Endothelial cell of umbilical vein (primary cell): ENCODE measurements at regions not wholly inside any gene's neighbourhood (a gene's known extent, or its start where the extent isn't known, plus 50 kb on each side); places are given as distances from the start of the nearest gene placed in this dataset.

Experiments used
- BruUV-seq: library from RNA; stranded (reverse); fragments of 400-500 nt; replicated peaks from 2 replicates; lab custom pipeline; 2021; lab: Mats Ljungman, UMichigan
- CTCF ChIA-PET: fragments of 300-600, 350-600 bp; sonication (Branson Sonifier 250); formaldehyde crosslinking; loops from one replicate; lab custom pipeline; 2021; ENCODE audit warnings: antibody characterized with exemption, inconsistent platforms; lab: Charles Lee
- POLR2A ChIA-PET: fragments of 300-600, 350-600 bp; sonication (Branson Sonifier 250); formaldehyde crosslinking; loops from one replicate; lab custom pipeline; 2021; ENCODE audit warnings: antibody characterized with exemption, inconsistent platforms; lab: Charles Lee
- DNase-seq: peaks from one replicate; pipeline ENCODE4 v3.0.0-alpha.2; 2011; ENCODE audit warnings: low read depth, low spot score
- FAIRE-seq: peaks from 2 replicates; lab custom pipeline; 2011; peaks lifted over from hg19 to GRCh38; lab: Jason Lieb, UNC
- H2AFZ ChIP-seq: 2 replicates; pipeline ENCODE4 v1.6.0; 2012; ENCODE audit warnings: low read depth, low read length, control low read depth, inconsistent platforms
- H3K27ac ChIP-seq: 2 replicates; pipeline ENCODE4 v1.5.1; 2011; ENCODE audit warnings: low read depth, mild to moderate bottlenecking, control low read depth, low read length, moderate library complexity; ENCODE audit not compliant: insufficient read depth
- H3K27me3 ChIP-seq, 2 experiments: 2 replicates each; pipeline versions ENCODE4 v1.6.0 to v1.6.1; 2011; ENCODE audit warnings: low read length in 2 of 2, mixed read lengths in 1 of 2; ENCODE audit not compliant: control insufficient read depth in 2 of 2, insufficient read depth in 2 of 2
- H3K36me3 ChIP-seq, 2 experiments: 2 replicates in 1 of 2; 3 replicates in 1 of 2; pipeline ENCODE4 v1.5.1; 2011; ENCODE audit warnings: low read length in 2 of 2, mild to moderate bottlenecking in 1 of 2, moderate library complexity in 1 of 2; ENCODE audit not compliant: control insufficient read depth in 2 of 2, insufficient read depth in 2 of 2; ENCODE audit errors: extremely low read depth in 1 of 2
- H3K4me1 ChIP-seq: 3 replicates; pipeline ENCODE4 v1.5.1; 2011; ENCODE audit warnings: mild to moderate bottlenecking, low read length; ENCODE audit not compliant: control insufficient read depth, insufficient read depth; ENCODE audit errors: extremely low read depth
- H3K4me2 ChIP-seq: 2 replicates; pipeline ENCODE4 v1.6.1; 2011; ENCODE audit warnings: low read length, control low read depth, mixed read lengths; ENCODE audit not compliant: insufficient read depth
- H3K4me3 ChIP-seq, 3 experiments: fragments of 200-600 bp in 1 of 3; sonication (generic), shearing (Covaris generic) in 1 of 3; replicated peaks in 1 of 3; 2 replicates each; pipeline ENCODE4 v1.5.1; 2011 to 2016; ENCODE audit warnings: control low read depth in 3 of 3, low read length in 3 of 3, mild to moderate bottlenecking in 2 of 3, inconsistent platforms in 1 of 3, low read depth in 1 of 3, moderate library complexity in 1 of 3; ENCODE audit not compliant: insufficient read depth in 1 of 3
- H3K79me2 ChIP-seq: 2 replicates; pipeline ENCODE4 v1.6.0; 2012; ENCODE audit warnings: low read length, inconsistent platforms; ENCODE audit not compliant: control insufficient read depth, insufficient read depth
- H3K9ac ChIP-seq: replicated peaks from 2 replicates; pipeline ENCODE3; 2011; ENCODE audit warnings: low read length, control low read depth; ENCODE audit not compliant: insufficient read depth; ENCODE audit errors: extremely low read depth
- H3K9me1 ChIP-seq: replicated peaks from 3 replicates; pipeline ENCODE4 v1.6.0; 2011; ENCODE audit warnings: mild to moderate bottlenecking, low read length; ENCODE audit not compliant: control insufficient read depth, insufficient read depth; ENCODE audit errors: extremely low read depth
- H3K9me3 ChIP-seq: replicated peaks from 2 replicates; pipeline ENCODE4 v1.5.1; 2012; ENCODE audit warnings: low read length, inconsistent platforms; ENCODE audit not compliant: control insufficient read depth, insufficient read depth
- H4K20me1 ChIP-seq: replicated peaks from 2 replicates; pipeline ENCODE3; 2011; ENCODE audit warnings: mild to moderate bottlenecking, low read length; ENCODE audit not compliant: control insufficient read depth, insufficient read depth; ENCODE audit errors: extremely low read depth
- CTCF ChIP-seq, 2 donors: IDR thresholded peaks; 1 replicate in 1 of 2; 2 replicates in 1 of 2; pipeline ENCODE4 v1.5.1; 2011; ENCODE audit warnings: low read length in 2 of 2, mild to moderate bottlenecking in 2 of 2, moderate library complexity in 2 of 2, control low read depth in 1 of 2, inconsistent platforms in 1 of 2, low read depth in 1 of 2; ENCODE audit not compliant: insufficient read depth in 1 of 2; ENCODE audit errors: extremely low read depth in 1 of 2
- EZH2 ChIP-seq: IDR thresholded peaks from 2 replicates; pipeline ENCODE4 v1.6.1; 2012; ENCODE audit warnings: borderline replicate concordance, low read depth, mild to moderate bottlenecking, moderate library complexity, low read length, inconsistent platforms; ENCODE audit not compliant: severe bottlenecking
- GATA2 ChIP-seq: IDR thresholded peaks from 2 replicates; pipeline ENCODE4 v1.7.0; 2011; ENCODE audit warnings: low read depth, mild to moderate bottlenecking, moderate library complexity, mixed read lengths, low read length; ENCODE audit not compliant: insufficient read length, insufficient read depth
- JUN ChIP-seq: IDR thresholded peaks from 2 replicates; pipeline ENCODE4 v1.6.1; 2011; ENCODE audit warnings: borderline replicate concordance, low read depth; ENCODE audit not compliant: insufficient read length, insufficient read depth
- MYC ChIP-seq: IDR thresholded peaks from one replicate; pipeline ENCODE4 v1.6.1; 2011; ENCODE audit warnings: mild to moderate bottlenecking, low read depth, low read length
- POLR2A ChIP-seq: IDR thresholded peaks from 2 replicates; pipeline ENCODE4 v1.6.1; 2012; ENCODE audit warnings: low read depth, mild to moderate bottlenecking, control low read depth, low read length
- POLR2AphosphoS5 ChIP-seq: IDR thresholded peaks from 2 replicates; pipeline ENCODE4 v1.6.1; 2012; ENCODE audit warnings: low read depth, mild to moderate bottlenecking, control low read depth, low read length, moderate library complexity; ENCODE audit not compliant: insufficient read depth
- dilution Hi-C: fragments of 300-500 bp; cut with MboI; formaldehyde crosslinking; loops from one replicate; pipeline ENCODE4 v1.15.0; 2019; ENCODE audit warnings: low sequenced_read_pairs; ENCODE audit not compliant: extremely low pct_ligation_motif_present
- intact Hi-C: fragments of 100-400 bp; cut with micrococcal nuclease; formaldehyde crosslinking; loops from one replicate; pipeline ENCODE4 v1.10.0; 2022

- ChIA-PET POLR2A (no interaction called here), CTCF (no interaction called here)
- FAIRE-seq = no peak
- H3K27ac ChIP-seq = no peak overlapping the region
- DNase-seq = no peak
- no peaks in the 10 kb centered on the region for H3K4me1 ChIP-seq
- no peak overlapping the region for H3K4me3 ChIP-seq
- peaks cover 33 to 76% of the 10 kb centered on the region in 2 experiments for H3K27me3 ChIP-seq
- no peaks in the 10 kb centered on the region for H3K36me3 ChIP-seq
- H3K9me3 ChIP-seq = no peaks in the 10 kb centered on the region
- no peak overlapping the region for H3K4me2 ChIP-seq
- BruUV-seq = no TSS peak
- no peak overlapping the region for H3K9ac ChIP-seq
- TF ChIP-seq POLR2A (no peak), POLR2AphosphoS5 (no peak), CTCF (IDR thresholded peaks at IDR 0.05; ENCODE audit: extremely low read depth in 1 of 2, insufficient read depth in 1 of 2, low read depth in 1 of 2, low read length in 2 of 2) (no peak), JUN (no peak), GATA2 (no peak), MYC (no peak), EZH2 (no peak)
- intact Hi-C loops = no loop called here
- H3K79me2 ChIP-seq = no peaks in the 10 kb centered on the region
- dilution Hi-C loops = no loop called here
- H4K20me1 ChIP-seq = no peaks in the 10 kb centered on the region
- H2AFZ ChIP-seq = no peak overlapping the region
- no peaks in the 10 kb centered on the region for H3K9me1 ChIP-seq
Measured at GRCh38 chr19:41515015-41515652, 60.8 kb upstream of the CEACAM21 start.
